Mammary epithelial cell (primary cell): ENCODE measurements at regions not wholly inside any gene's neighbourhood (a gene's known extent, or its start where the extent isn't known, plus 50 kb on each side); places are given as distances from the start of the nearest gene placed in this dataset.

Experiments used
- EZH2 ChIP-seq: IDR thresholded peaks from 2 replicates; pipeline ENCODE4 v1.6.1; 2012; ENCODE audit warnings: low read length, inconsistent platforms, borderline replicate concordance
- TF ChIP-seq, protein P1 (sequence below), 2 donors: IDR thresholded peaks in 1 of 2; conservative IDR thresholded peaks in 1 of 2; 2 replicates each; pipeline ENCODE4 v1.5.1; 2011 to 2012; ENCODE audit warnings: inconsistent platforms in 2 of 2, low read length in 2 of 2, mild to moderate bottlenecking in 2 of 2, control low read depth in 1 of 2, low read depth in 1 of 2; ENCODE audit not compliant: insufficient read depth in 1 of 2; ENCODE audit errors: extremely low read depth in 1 of 2

- TF ChIP-seq, protein P1, sequence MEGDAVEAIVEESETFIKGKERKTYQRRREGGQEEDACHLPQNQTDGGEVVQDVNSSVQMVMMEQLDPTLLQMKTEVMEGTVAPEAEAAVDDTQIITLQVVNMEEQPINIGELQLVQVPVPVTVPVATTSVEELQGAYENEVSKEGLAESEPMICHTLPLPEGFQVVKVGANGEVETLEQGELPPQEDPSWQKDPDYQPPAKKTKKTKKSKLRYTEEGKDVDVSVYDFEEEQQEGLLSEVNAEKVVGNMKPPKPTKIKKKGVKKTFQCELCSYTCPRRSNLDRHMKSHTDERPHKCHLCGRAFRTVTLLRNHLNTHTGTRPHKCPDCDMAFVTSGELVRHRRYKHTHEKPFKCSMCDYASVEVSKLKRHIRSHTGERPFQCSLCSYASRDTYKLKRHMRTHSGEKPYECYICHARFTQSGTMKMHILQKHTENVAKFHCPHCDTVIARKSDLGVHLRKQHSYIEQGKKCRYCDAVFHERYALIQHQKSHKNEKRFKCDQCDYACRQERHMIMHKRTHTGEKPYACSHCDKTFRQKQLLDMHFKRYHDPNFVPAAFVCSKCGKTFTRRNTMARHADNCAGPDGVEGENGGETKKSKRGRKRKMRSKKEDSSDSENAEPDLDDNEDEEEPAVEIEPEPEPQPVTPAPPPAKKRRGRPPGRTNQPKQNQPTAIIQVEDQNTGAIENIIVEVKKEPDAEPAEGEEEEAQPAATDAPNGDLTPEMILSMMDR (conservative IDR thresholded peaks at IDR 0.05 in 1 of 2, IDR thresholded peaks at IDR 0.05 in 1 of 2; ENCODE audit: extremely low read depth in 1 of 2, insufficient read depth in 1 of 2, low read depth in 1 of 2, low read length in 2 of 2) = no peak
- no peak for TF ChIP-seq EZH2
Observed at GRCh38 chr10:2933924-2934323, 133.4 kb upstream of the PFKP start.
